Left lung (tissue), 4 donors: ENCODE measurements at regions not wholly inside any gene's neighbourhood (a gene's known extent, or its start where the extent isn't known, plus 50 kb on each side); places are given as distances from the start of the nearest gene placed in this dataset.

Experiments
- ATAC-seq: fragments of 200-7000 bp; cut with Tn5 transposase; one replicate; pipeline ENCODE4 v1.9.1; 2020; ENCODE audit warnings: moderate library complexity
- DNase-seq, 4 donors: peaks; one replicate each; pipeline ENCODE4 v3.0.0-alpha.2; 2013 to 2020
- H3K27ac ChIP-seq, 2 donors: fragments of 200-600 bp; sonication (generic) in 1 of 2; one replicate each; pipeline versions ENCODE4 v1.5.0 to v1.8.0; 2020 to 2021
- H3K27me3 ChIP-seq, 2 donors: fragments of 200-600 bp; sonication (generic) in 1 of 2; one replicate each; pipeline versions ENCODE4 v1.5.0 to v1.8.0; 2020 to 2021
- H3K36me3 ChIP-seq, 2 donors: fragments of 200-600 bp; sonication (generic) in 1 of 2; one replicate each; pipeline versions ENCODE4 v1.5.0 to v1.8.0; 2020 to 2021
- H3K4me1 ChIP-seq, 2 donors: fragments of 200-600 bp; one replicate each; pipeline ENCODE4 v1.8.0; 2021
- H3K4me3 ChIP-seq, 2 donors: fragments of 200-600 bp; sonication (generic) in 1 of 2; one replicate each; pipeline versions ENCODE4 v1.5.0 to v1.8.0; 2020 to 2021; ENCODE audit warnings: mild to moderate bottlenecking in 1 of 2
- H3K9me3 ChIP-seq, 2 donors: fragments of 200-600 bp; sonication (generic) in 1 of 2; one replicate each; pipeline versions ENCODE4 v1.5.0 to v1.8.0; 2020 to 2021
- intact Hi-C, 2 donors: fragments of 100-400 bp; cut with DNase I; formaldehyde crosslinking; loops; one replicate each; pipeline versions ENCODE4 v1.11.2 to v1.14.2; 2022
- TF ChIP-seq, protein P1 (sequence below), 2 donors: fragments of 200-600 bp; sonication (generic) in 1 of 2; IDR thresholded peaks; one replicate each; pipeline versions ENCODE4 v1.5.0 to v1.8.0; 2021; ENCODE audit warnings: antibody characterized with exemption in 2 of 2
- donor health status: DM: no; HTN: yes; CAD: no.
- donor health status: DM: no; HTN: no; CAD: no.

DNA sequence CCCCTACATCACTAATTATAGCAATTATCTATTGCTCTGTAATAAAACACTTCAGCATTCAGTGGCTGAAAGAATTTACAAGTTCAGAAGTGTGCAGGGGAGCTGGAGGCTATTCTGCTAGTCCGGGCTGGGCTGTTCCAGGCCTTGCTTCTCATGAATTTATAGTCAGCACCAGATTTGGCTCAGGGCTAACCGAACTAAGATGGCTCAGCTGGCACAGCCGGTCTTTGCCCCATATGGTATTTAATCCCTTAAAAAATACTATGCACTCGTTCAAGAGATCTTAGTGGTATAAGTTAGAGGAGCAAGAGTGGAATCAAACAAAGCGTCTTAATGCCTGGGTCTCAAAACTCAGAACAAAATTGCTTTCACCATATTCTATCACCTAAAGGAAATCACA, 932.9 kb downstream of the XPNPEP1 start:
- intact Hi-C loops, result no loop called here

DNA sequence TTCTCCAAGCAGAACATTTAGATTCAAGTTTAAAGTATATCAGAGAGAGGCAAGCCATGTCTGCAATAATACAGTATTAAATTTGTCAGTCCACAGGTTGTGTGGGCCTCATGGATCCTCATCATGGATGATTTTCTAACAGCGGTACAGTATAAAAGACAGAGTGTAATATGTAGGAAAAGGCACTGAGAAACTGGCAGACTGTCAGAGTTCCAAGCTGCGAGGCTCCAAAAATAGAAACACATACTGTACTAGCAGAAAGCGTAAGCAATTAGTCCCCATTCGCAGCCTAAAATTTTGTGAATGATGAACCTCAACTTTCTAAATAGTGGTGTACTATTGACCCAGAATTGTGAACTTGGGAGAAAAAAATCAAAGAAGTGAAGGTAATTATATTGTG, 933.3 kb downstream of the XPNPEP1 start:
- DNase-seq, result peak in 1 of 4 donors; percentile 10
- no peak overlapping the region for H3K27ac ChIP-seq
- no peaks in the 10 kb centered on the region for H3K4me1 ChIP-seq
- no peaks in the 10 kb centered on the region for H3K27me3 ChIP-seq
- H3K4me3 ChIP-seq, result no peak overlapping the region
- H3K36me3 ChIP-seq, result no peaks in the 10 kb centered on the region
- no peaks in the 10 kb centered on the region for H3K9me3 ChIP-seq
- intact Hi-C loops, result no loop called here
- TF ChIP-seq, protein P1, sequence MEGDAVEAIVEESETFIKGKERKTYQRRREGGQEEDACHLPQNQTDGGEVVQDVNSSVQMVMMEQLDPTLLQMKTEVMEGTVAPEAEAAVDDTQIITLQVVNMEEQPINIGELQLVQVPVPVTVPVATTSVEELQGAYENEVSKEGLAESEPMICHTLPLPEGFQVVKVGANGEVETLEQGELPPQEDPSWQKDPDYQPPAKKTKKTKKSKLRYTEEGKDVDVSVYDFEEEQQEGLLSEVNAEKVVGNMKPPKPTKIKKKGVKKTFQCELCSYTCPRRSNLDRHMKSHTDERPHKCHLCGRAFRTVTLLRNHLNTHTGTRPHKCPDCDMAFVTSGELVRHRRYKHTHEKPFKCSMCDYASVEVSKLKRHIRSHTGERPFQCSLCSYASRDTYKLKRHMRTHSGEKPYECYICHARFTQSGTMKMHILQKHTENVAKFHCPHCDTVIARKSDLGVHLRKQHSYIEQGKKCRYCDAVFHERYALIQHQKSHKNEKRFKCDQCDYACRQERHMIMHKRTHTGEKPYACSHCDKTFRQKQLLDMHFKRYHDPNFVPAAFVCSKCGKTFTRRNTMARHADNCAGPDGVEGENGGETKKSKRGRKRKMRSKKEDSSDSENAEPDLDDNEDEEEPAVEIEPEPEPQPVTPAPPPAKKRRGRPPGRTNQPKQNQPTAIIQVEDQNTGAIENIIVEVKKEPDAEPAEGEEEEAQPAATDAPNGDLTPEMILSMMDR (IDR thresholded peaks at IDR 0.05), result no peak
- ATAC-seq, result no peak

More for the DNA sequence above, 932.9 kb downstream of the XPNPEP1 start:
- DNase-seq (no peak), ATAC-seq (no peak)
- Histone ChIP-seq H3K27ac (no peak overlapping the region), H3K4me3 (no peak overlapping the region), H3K4me1 (no peaks in the 10 kb centered on the region), H3K27me3 (no peaks in the 10 kb centered on the region), H3K9me3 (no peaks in the 10 kb centered on the region), H3K36me3 (no peaks in the 10 kb centered on the region)
- TF ChIP-seq, protein P1 (IDR thresholded peaks at IDR 0.05), result no peak

DNA sequence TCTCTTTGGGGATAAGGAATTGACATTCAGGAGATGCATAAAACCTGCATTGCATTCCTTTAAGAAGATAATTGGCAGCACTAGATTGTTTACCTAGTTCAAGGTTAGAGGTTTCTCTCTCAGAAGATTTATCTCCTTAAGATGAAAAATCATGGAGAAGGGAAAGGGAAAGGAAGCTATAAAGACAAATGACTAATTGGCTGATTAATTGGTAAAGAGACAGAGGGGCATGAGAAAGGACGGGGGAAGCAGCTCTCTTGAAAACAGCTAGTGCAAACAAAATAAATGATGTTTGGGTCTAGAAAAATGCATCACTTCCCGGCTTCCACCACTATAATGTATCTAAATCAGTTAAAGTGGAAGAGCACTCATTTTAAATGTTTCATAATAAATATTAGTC, 941.2 kb downstream of the XPNPEP1 start:
- DNase-seq, result no peak
- intact Hi-C loops, result no loop called here
- H3K4me3 ChIP-seq, result no peak overlapping the region
- H3K9me3 ChIP-seq, result peaks cover 0 to 4% of the 10 kb centered on the region in 2 donors
- ATAC-seq, result no peak
- H3K4me1 ChIP-seq, result no peaks in the 10 kb centered on the region
- TF ChIP-seq, protein P1 (IDR thresholded peaks at IDR 0.05), result no peak
- H3K27me3 ChIP-seq, result no peaks in the 10 kb centered on the region
- H3K36me3 ChIP-seq, result no peaks in the 10 kb centered on the region
- H3K27ac ChIP-seq, result no peak overlapping the region

DNA sequence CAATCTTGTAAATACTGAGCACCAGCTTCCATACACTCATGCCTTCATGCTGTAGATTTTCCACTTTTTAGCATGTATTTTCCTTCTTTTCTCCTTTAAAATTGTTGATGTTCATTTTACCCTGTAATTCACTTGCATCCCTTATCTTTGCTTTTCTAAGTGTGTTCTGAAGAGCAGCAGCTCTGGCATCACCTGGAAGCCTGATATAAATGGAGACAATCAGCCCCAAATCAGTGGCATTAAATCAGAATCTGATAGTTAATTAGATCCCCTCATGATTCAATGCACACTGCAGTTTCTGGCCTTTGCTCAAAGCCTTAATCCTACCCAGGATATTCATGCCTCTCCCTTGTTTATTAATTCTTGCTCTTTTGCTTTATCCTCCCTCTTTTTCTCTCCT, 942.4 kb downstream of the XPNPEP1 start:
- H3K27me3 ChIP-seq, result no peaks in the 10 kb centered on the region
- TF ChIP-seq, protein P1 (IDR thresholded peaks at IDR 0.05), result no peak
- no peak overlapping the region for H3K27ac ChIP-seq
- intact Hi-C loops, result no loop called here
- no peak overlapping the region for H3K4me3 ChIP-seq
- H3K9me3 ChIP-seq, result peaks cover 0 to 12% of the 10 kb centered on the region in 2 donors
- no peak for DNase-seq
- no peaks in the 10 kb centered on the region for H3K4me1 ChIP-seq
- H3K36me3 ChIP-seq, result no peaks in the 10 kb centered on the region
- ATAC-seq, result no peak

DNA sequence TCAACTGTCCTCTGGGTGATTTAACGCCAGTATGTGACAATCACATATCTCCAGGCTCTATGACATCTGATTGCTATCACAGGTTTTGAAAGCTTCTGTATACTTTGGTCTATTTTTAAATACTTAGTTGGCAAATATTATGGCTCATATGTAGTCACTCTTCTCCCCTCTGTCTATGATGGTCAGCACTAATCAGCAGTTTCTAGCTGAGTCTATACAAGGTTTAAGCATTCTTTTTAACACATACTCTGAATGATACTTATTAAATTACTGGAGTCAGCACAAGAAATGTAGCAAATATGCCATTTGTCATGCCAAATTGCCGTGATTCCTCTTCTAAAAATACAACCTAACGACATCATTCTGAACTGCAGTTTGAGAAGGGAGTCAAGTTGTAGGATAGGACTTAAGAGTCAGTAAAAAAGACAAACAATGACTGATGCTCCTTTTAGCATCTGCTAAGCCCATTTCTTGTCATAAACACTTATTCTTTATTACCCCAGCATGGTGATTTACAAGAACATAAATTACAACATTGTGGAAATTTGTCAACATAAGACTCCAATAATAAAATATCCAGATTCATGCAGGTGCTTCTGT, 947.8 kb downstream of the XPNPEP1 start:
- DNase-seq, result no peak
- Histone ChIP-seq H3K36me3 (no peaks in the 10 kb centered on the region), H3K4me1 (no peaks in the 10 kb centered on the region)

More for the DNA sequence above, 947.8 kb downstream of the XPNPEP1 start:
- no peaks in the 10 kb centered on the region for H3K27me3 ChIP-seq
- ATAC-seq, result no peak
- H3K4me3 ChIP-seq, result no peak overlapping the region
- intact Hi-C loops, result no loop called here
- peaks cover 0 to 15% of the 10 kb centered on the region in 2 donors for H3K9me3 ChIP-seq
- no peak overlapping the region for H3K27ac ChIP-seq
- TF ChIP-seq, protein P1 (IDR thresholded peaks at IDR 0.05), result no peak
